ENCODE measurements at regions not wholly inside any gene's neighbourhood (a gene's known extent, or its start where the extent isn't known, plus 50 kb on each side); places are given as distances from the start of the nearest gene placed in this dataset.

DNA sequence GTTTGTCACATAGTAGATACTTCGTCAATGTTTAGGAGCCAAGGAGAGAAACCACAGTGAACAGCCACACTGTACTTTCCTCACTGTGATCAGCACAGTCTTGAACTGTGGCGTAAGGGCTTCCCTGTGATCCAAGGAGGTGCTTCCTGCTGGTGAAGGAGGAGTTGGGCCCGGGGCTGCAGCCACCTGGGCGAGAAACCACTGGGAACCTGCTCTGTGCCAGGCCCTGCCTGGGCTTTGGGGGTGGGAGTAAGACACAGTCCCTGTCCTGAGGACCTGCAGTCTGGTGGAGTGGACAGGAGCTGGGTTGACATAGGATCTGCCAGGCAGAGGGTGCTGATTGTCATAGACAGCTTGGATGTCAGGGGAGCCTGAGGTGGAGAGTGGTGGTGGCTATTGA is 60.5 kb upstream of the MRPS22 start:
- 71% methylated on average over 1 of the region's 4 CpGs for WGBS (ENCODE audit: insufficient coverage, low coverage, low lambda C conversion rate, missing lambda C conversion rate)
- Histone ChIP-seq H3K27ac (no peak overlapping the region), H3K4me3 (no peak overlapping the region), H3K4me1 (peaks cover 0 to 9% (median 4%) of the 10 kb centered on the region in 4 donors), H3K27me3 (no peaks in the 10 kb centered on the region), H3K36me3 (no peaks in the 10 kb centered on the region), H3K9me3 (no peaks in the 10 kb centered on the region)
- TF ChIP-seq, protein P1, sequence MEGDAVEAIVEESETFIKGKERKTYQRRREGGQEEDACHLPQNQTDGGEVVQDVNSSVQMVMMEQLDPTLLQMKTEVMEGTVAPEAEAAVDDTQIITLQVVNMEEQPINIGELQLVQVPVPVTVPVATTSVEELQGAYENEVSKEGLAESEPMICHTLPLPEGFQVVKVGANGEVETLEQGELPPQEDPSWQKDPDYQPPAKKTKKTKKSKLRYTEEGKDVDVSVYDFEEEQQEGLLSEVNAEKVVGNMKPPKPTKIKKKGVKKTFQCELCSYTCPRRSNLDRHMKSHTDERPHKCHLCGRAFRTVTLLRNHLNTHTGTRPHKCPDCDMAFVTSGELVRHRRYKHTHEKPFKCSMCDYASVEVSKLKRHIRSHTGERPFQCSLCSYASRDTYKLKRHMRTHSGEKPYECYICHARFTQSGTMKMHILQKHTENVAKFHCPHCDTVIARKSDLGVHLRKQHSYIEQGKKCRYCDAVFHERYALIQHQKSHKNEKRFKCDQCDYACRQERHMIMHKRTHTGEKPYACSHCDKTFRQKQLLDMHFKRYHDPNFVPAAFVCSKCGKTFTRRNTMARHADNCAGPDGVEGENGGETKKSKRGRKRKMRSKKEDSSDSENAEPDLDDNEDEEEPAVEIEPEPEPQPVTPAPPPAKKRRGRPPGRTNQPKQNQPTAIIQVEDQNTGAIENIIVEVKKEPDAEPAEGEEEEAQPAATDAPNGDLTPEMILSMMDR (IDR thresholded peaks at IDR 0.05), result no peak
- TF ChIP-seq POLR2A (IDR thresholded peaks at IDR 0.05), result no peak
- no peak for DNase-seq
- intact Hi-C loops (cut with DNase I), result no loop called here
- ATAC-seq, result no peak

DNA sequence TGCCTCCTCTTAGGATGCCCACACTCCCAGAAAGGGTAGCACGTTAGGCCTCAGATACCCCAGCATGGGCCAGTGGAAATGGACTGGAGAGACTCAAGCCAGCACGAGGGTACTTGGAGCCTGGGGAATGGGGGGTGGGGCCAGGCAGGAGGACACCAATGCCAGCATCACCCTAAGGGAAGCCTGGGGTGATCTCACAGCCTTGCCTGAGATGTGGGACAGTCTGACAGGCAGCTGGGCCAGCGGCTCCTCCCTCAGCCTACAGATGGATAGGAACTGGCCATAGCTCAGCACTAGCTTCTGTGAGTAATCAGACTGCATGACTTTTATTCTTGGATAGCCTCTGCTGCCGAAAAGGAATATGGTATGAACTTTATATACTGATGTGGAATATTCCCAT is 59.6 kb upstream of the MRPS22 start:
- H3K36me3 ChIP-seq, result no peaks in the 10 kb centered on the region

DNA sequence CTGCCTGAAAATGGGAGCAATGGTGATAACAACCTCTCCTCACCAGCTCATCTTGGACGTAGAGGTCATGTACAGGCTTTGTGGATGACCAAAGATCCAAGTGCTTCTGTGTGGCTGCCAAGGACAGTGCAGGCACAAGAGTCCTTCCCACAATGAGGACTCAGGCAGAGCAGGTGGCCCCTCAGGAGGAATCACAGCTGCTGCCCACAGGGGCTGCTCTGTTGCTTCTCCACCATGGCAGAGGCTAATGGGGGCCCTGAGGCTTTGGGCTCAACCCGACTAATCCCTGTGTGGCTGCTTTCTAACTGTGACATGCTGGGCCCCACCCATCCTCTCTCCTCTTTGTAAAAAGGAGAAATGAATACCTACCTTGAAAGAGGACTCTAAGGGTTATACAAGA is 58.1 kb upstream of the MRPS22 start:
- no peak overlapping the region for H3K4me3 ChIP-seq
- ATAC-seq, result no peak

More for the DNA sequence above, 59.6 kb upstream of the MRPS22 start:
- Histone ChIP-seq H3K4me1 (peaks cover 0 to 9% (median 4%) of the 10 kb centered on the region in 4 donors), H3K27me3 (no peaks in the 10 kb centered on the region), H3K4me3 (no peak overlapping the region), H3K9me3 (no peaks in the 10 kb centered on the region), H3K27ac (no peak overlapping the region)
- TF ChIP-seq POLR2A (IDR thresholded peaks at IDR 0.05), result no peak
- TF ChIP-seq, protein P1 (IDR thresholded peaks at IDR 0.05), result no peak
- intact Hi-C loops (cut with DNase I), result no loop called here
- WGBS (ENCODE audit: insufficient coverage, low coverage, low lambda C conversion rate, missing lambda C conversion rate), result 67% methylated on average over 3 of the region's 4 CpGs
- DNase-seq (peak in 1 of 3 donors; percentile 22), ATAC-seq (no peak)

DNA sequence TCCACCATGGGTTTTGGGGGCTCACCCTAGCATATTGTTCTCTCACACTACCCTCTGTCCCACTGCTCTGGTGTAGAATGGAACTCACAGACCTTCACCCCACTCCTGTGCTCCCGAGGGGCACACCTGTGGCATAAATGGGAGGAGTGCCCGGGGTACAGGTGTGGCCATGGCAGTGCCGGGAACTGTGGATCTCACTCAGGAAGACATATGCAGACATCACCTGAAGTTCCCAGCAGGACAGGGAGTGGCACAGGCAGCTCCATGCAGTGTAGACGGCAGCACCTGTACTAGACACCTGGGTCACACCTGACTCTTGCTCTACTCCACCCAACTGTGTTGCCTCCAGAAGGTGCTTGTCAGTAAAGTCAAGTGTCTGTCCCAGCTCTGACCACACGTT is 57.6 kb upstream of the MRPS22 start:
- no peaks in the 10 kb centered on the region for H3K27me3 ChIP-seq
- no peaks in the 10 kb centered on the region for H3K9me3 ChIP-seq
- no peak overlapping the region for H3K4me3 ChIP-seq
- 40% methylated on average over 1 of the region's 5 CpGs for whole genome bisulfite sequencing (ENCODE audit: insufficient coverage, low coverage, low lambda C conversion rate, missing lambda C conversion rate)
- no peak for ATAC-seq
- H3K27ac ChIP-seq, result no peak overlapping the region
- no peaks in the 10 kb centered on the region for H3K4me1 ChIP-seq
- no peaks in the 10 kb centered on the region for H3K36me3 ChIP-seq
- intact Hi-C loops (cut with DNase I), result no loop called here
- peak in 1 of 3 donors; percentile 27 for DNase-seq
- TF ChIP-seq, protein P1 (IDR thresholded peaks at IDR 0.05), result no peak
- TF ChIP-seq POLR2A (IDR thresholded peaks at IDR 0.05), result no peak

More for the DNA sequence above, 58.1 kb upstream of the MRPS22 start:
- intact Hi-C loops (cut with DNase I), result no loop called here
- H3K36me3 ChIP-seq, result no peaks in the 10 kb centered on the region
- DNase-seq, result peak in 1 of 3 donors; percentile 28
- 55% methylated on average over 2 of the region's 2 CpGs for WGBS (ENCODE audit: insufficient coverage, low coverage, low lambda C conversion rate, missing lambda C conversion rate)
- no peaks in the 10 kb centered on the region for H3K9me3 ChIP-seq
- no peak overlapping the region for H3K27ac ChIP-seq
- no peaks in the 10 kb centered on the region for H3K27me3 ChIP-seq
- peaks cover 0 to 1% (median 0%) of the 10 kb centered on the region in 4 donors for H3K4me1 ChIP-seq
- TF ChIP-seq POLR2A (IDR thresholded peaks at IDR 0.05), result no peak
- TF ChIP-seq, protein P1 (IDR thresholded peaks at IDR 0.05), result no peak

DNA sequence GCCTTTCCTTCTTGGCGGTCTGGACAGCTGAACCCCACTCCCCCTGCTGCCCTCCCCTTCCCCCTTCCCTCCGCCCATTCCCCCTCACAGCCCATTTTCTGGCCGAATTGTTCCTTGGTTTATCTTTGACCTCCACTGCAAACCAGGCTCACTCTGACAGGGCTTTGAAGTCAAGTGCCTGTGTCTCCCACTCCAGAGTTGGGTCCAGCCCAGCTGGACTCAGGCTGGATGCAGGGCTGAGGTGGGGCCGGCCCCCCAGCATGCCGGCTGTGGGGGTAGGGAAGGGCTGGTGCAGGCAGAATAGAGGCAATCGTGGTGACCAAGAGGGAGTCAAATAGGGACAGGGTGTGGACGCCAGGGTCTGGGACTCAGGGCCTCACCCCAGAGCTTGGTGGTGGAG is 57.0 kb upstream of the MRPS22 start:
- peak in 1 of 3 donors; percentile 27 for DNase-seq
- whole genome bisulfite sequencing (ENCODE audit: insufficient coverage, low coverage, low lambda C conversion rate, missing lambda C conversion rate), result 61% methylated on average over 3 of the region's 7 CpGs
- H3K27me3 ChIP-seq, result no peaks in the 10 kb centered on the region
- no peaks in the 10 kb centered on the region for H3K4me1 ChIP-seq
- H3K27ac ChIP-seq, result no peak overlapping the region
- H3K4me3 ChIP-seq, result no peak overlapping the region
- intact Hi-C loops (cut with DNase I), result no loop called here
- no peak for ATAC-seq
- H3K36me3 ChIP-seq, result no peaks in the 10 kb centered on the region
- no peaks in the 10 kb centered on the region for H3K9me3 ChIP-seq
- TF ChIP-seq POLR2A (IDR thresholded peaks at IDR 0.05), result no peak
